Mucosa of rectum (tissue), 2 donors: ENCODE measurements at regions not wholly inside any gene's neighbourhood (a gene's known extent, or its start where the extent isn't known, plus 50 kb on each side); places are given as distances from the start of the nearest gene placed in this dataset.
A peak's percentile ranks its signal among the peaks of the same experiment; 100 is the strongest.

Source experiments
- H3K27ac ChIP-seq, 2 donors: one replicate each; pipeline ENCODE4 v1.7.0; 2013; ENCODE audit warnings: inconsistent platforms in 2 of 2, low read depth in 2 of 2, low read length in 2 of 2
- H3K27me3 ChIP-seq, 2 donors: one replicate each; pipeline ENCODE4 v1.7.0; 2013; ENCODE audit warnings: low read length in 2 of 2; ENCODE audit not compliant: control insufficient read depth in 2 of 2, insufficient read depth in 2 of 2
- H3K36me3 ChIP-seq, 2 donors: one replicate each; pipeline ENCODE4 v1.7.0; 2013; ENCODE audit warnings: low read length in 2 of 2; ENCODE audit not compliant: control insufficient read depth in 2 of 2, insufficient read depth in 2 of 2
- H3K4me1 ChIP-seq, 2 donors: one replicate each; pipeline ENCODE4 v1.7.0; 2013; ENCODE audit warnings: low read length in 2 of 2, mild to moderate bottlenecking in 1 of 2; ENCODE audit not compliant: control insufficient read depth in 2 of 2, insufficient read depth in 2 of 2
- H3K4me3 ChIP-seq, 2 donors: one replicate each; pipeline ENCODE4 v1.7.0; 2013; ENCODE audit warnings: low read length in 2 of 2
- H3K9ac ChIP-seq, 2 donors: one replicate each; pipeline ENCODE4 v1.7.0; 2013; ENCODE audit warnings: low read length in 2 of 2, low read depth in 1 of 2, mild to moderate bottlenecking in 1 of 2
- H3K9me3 ChIP-seq, 2 donors: one replicate each; pipeline ENCODE4 v1.7.0; 2013; ENCODE audit warnings: low read length in 2 of 2; ENCODE audit not compliant: control insufficient read depth in 2 of 2
- donor health status: healthy.
- donor health status: Normal muscosa, but diverticular disease.

- Histone ChIP-seq H3K4me1 (peaks cover 2 to 4% of the 10 kb centered on the region in 2 donors), H3K9me3 (no peaks in the 10 kb centered on the region), H3K4me3 (no peak overlapping the region), H3K9ac (no peak overlapping the region), H3K27me3 (no peaks in the 10 kb centered on the region), H3K27ac (no peak overlapping the region), H3K36me3 (no peaks in the 10 kb centered on the region)
Measured at GRCh38 chr1:235027076-235027861, 101.4 kb downstream of the TOMM20 start.

DNA sequence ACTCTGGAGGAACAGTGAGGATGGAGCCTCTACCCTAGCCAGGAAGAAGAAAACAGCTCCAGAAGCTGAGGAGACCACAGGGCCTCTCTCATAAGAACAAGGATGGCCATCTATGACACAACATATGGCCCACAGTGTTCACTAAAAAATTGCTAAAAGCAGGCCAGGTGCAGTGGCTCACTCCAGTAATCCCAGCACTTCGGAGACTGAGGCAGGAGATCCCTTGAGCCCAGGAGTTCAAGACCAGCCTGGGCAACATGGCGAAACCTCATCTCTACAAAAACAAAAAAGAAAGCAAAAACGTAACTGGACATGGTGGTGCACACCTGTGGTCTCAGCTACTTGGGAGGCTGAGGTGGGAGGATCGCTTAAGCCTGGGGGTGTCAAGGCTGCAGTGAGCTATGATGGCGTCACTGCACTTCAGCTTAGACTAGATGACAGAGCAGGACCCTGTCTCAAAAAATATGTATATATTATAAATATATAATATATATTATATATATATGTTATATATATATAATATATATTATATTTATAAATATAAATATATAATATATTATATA lies 103.1 kb downstream of the TOMM20 start:
- H3K4me3 ChIP-seq, result no peak overlapping the region
- H3K9me3 ChIP-seq, result no peaks in the 10 kb centered on the region
- peaks cover 15 to 17% of the 10 kb centered on the region in 2 donors for H3K4me1 ChIP-seq
- no peaks in the 10 kb centered on the region for H3K36me3 ChIP-seq
- H3K27me3 ChIP-seq, result no peaks in the 10 kb centered on the region
- H3K9ac ChIP-seq, result no peak overlapping the region
- H3K27ac ChIP-seq, result no peak overlapping the region

DNA sequence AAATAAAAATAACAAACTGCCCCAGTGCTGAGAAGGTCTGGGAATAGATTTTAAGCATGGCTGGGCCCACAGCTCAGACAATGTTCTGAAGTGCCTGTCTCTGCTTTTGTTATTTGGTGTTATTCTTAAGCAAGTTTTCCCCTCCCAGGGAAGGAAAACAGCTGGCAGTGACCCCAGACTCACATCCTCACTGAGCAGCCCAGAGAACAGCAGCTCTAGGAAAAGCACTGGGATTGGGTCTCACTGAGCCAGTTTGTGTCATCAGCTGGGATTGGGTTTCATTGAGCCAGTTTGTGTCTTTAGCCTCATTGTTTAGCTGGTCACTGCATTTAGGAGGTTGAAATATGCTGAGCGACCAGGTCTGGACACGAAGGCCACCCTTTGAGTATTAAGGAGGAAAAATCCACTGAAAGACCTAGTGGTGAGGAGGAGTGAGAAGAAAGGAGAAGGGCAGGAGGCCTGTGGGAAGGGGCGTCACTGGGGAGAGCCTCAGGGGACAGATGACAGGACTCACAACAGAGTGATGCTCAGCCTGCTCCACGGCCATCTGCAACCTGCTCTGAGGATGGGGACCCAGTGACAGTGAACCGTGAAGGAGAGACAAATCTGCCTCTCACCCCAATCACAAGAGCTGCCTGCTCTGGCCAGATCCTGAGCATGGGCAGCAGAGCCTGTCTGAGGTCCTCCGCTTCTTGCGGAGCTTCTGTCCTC lies 103.8 kb downstream of the TOMM20 start:
- Histone ChIP-seq H3K27me3 (no peaks in the 10 kb centered on the region), H3K27ac (no peak overlapping the region), H3K4me1 (peaks cover 15 to 17% of the 10 kb centered on the region in 2 donors), H3K36me3 (no peaks in the 10 kb centered on the region), H3K9ac (no peak overlapping the region), H3K9me3 (no peaks in the 10 kb centered on the region), H3K4me3 (no peak overlapping the region)

- Histone ChIP-seq H3K9me3 (no peaks in the 10 kb centered on the region), H3K36me3 (no peaks in the 10 kb centered on the region), H3K27ac (no peak overlapping the region), H3K27me3 (no peaks in the 10 kb centered on the region), H3K4me1 (peaks cover 15 to 17% of the 10 kb centered on the region in 2 donors), H3K4me3 (no peak overlapping the region), H3K9ac (no peak overlapping the region)
Measured at GRCh38 chr1:235023711-235024439, 104.8 kb downstream of the TOMM20 start.

GRCh38 chr1:235022981-235023710 lies 105.5 kb downstream of the TOMM20 start:
- Histone ChIP-seq H3K9ac (no peak overlapping the region), H3K9me3 (peaks cover 0 to 2% of the 10 kb centered on the region in 2 donors), H3K27me3 (no peaks in the 10 kb centered on the region), H3K4me1 (peaks cover 15 to 17% of the 10 kb centered on the region in 2 donors), H3K36me3 (no peaks in the 10 kb centered on the region), H3K27ac (peak overlapping the region; percentile 47 to 50), H3K4me3 (no peak overlapping the region)

DNA sequence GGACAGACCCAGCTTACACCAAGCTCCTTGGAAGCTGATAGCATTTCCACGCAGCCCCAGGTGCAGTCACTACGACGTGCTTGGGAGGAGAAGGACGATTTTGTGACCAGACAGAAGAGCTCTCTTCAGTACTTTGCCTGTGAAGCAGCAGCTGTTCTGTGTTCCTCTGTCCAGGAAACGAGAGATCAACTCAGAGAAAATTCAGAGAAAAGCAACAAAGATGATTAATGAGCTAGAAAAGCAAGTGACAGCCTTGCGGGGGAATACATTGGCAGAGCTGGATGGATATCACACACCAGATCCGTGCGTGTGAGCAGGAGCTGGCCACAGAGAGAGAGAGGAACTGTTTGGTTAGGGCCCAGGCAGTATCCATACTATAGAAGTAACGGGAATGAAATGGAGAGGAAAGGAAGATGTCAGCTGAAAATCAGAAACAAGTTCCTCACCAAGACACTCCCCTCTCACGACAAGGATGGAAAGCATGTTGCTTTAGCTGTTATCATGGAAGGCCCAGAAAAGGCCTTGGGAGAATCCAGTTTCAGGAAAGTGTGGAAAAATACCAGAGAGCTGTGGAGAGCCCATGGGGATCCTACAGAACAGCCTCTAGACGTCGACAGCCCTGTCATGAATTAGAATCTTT lies 106.2 kb downstream of the TOMM20 start:
- peak overlapping the region; percentile 47 to 50 for H3K27ac ChIP-seq
- H3K27me3 ChIP-seq, result no peaks in the 10 kb centered on the region
- peak overlapping the region; percentile 42 to 49 for H3K9ac ChIP-seq
- H3K4me3 ChIP-seq, result peak overlapping the region; percentile 16 to 39
- H3K4me1 ChIP-seq, result peaks cover 15 to 17% of the 10 kb centered on the region in 2 donors
- no peaks in the 10 kb centered on the region for H3K36me3 ChIP-seq
- peaks cover 0 to 4% of the 10 kb centered on the region in 2 donors for H3K9me3 ChIP-seq

DNA sequence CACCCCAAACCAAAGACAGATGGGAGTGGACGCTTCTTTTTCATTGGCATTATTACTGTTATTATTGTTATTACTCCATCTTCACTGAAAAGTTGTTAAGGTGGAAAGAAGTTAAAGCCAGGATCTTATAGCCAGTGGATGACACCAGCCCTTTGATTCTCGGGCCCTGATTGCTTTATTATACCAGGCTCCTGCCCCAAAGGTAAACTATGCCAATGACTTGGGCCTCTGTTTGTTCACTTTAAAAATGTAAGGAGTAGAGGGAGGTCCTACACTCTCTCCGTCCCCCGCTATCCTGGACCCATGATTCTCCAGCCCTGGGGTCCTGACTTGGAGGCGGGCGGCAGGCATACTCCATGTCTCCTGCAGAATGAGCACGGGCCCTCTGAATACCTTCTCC lies 106.8 kb downstream of the TOMM20 start:
- H3K4me3 ChIP-seq, result peak overlapping the region; percentile 16 to 39
- peaks cover 15 to 17% of the 10 kb centered on the region in 2 donors for H3K4me1 ChIP-seq
- peak overlapping the region; percentile 42 to 49 for H3K9ac ChIP-seq
- H3K9me3 ChIP-seq, result peaks cover 0 to 4% of the 10 kb centered on the region in 2 donors
- H3K27ac ChIP-seq, result peak overlapping the region; percentile 47 to 50
- H3K36me3 ChIP-seq, result no peaks in the 10 kb centered on the region
- no peaks in the 10 kb centered on the region for H3K27me3 ChIP-seq

DNA sequence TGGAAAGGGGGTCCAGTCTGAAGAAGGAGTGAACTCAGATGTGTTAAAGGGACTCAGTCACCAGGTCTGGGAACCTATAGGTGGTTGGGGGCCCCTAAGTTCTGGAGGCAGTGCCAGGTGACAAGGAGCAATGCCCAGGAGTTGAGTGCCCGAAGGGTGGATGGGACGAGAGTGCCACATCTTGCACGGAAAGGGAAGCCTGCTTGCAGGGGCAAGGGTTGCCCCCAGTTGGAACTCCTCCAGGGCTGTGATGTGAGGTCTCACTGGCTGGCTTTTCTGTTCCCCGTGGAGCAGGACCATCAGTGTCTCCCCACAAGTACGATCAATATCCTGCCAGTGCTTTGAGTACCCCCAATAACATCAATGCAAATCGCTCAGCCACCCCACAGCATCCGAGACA lies 107.3 kb downstream of the TOMM20 start:
- peak overlapping the region in 1 of 2 donors; percentile 29 for H3K9ac ChIP-seq
- no peaks in the 10 kb centered on the region for H3K27me3 ChIP-seq
- peaks cover 15 to 17% of the 10 kb centered on the region in 2 donors for H3K4me1 ChIP-seq
- H3K9me3 ChIP-seq, result peaks cover 0 to 4% of the 10 kb centered on the region in 2 donors
- peak overlapping the region; percentile 47 to 50 for H3K27ac ChIP-seq
- H3K36me3 ChIP-seq, result no peaks in the 10 kb centered on the region
- H3K4me3 ChIP-seq, result no peak overlapping the region

GRCh38 chr1:235019961-235020360 lies 108.7 kb downstream of the TOMM20 start:
- H3K9ac ChIP-seq, result no peak overlapping the region
- no peak overlapping the region for H3K27ac ChIP-seq
- H3K27me3 ChIP-seq, result no peaks in the 10 kb centered on the region
- no peaks in the 10 kb centered on the region for H3K36me3 ChIP-seq
- H3K4me1 ChIP-seq, result peaks cover 15 to 17% of the 10 kb centered on the region in 2 donors
- peaks cover 0 to 4% of the 10 kb centered on the region in 2 donors for H3K9me3 ChIP-seq
- H3K4me3 ChIP-seq, result no peak overlapping the region
